ENCODE measurements at regions not wholly inside any gene's neighbourhood (a gene's known extent, or its start where the extent isn't known, plus 50 kb on each side); places are given as distances from the start of the nearest gene placed in this dataset.
"Not testable (repeated sequence)": the region's sequence is repeated elsewhere in the genome, so short reads cannot be mapped to it uniquely, and the experiment has no call there.

GRCh38 chr2:187610450-187610849 lies 56.2 kb upstream of the TFPI start:
- not testable (repeated sequence) for H3K4me1 ChIP-seq (replicated peaks); H3K36me3 ChIP-seq; DNase-seq (ENCODE audit: low read depth in 1 of 2, low spot score in 2 of 2); H3K4me3 ChIP-seq; H3K27ac ChIP-seq; H3K9me3 ChIP-seq (replicated peaks)
- peaks cover 15% of the 10 kb centered on the region for H3K27me3 ChIP-seq (replicated peaks)

GRCh38 chr2:187612857-187613256 lies 58.6 kb upstream of the TFPI start:
- H3K9me3 ChIP-seq (replicated peaks), result no peaks in the 10 kb centered on the region
- H3K27me3 ChIP-seq (replicated peaks), result peaks cover 11% of the 10 kb centered on the region
- no peaks in the 10 kb centered on the region for H3K36me3 ChIP-seq
- no peak overlapping the region for H3K4me3 ChIP-seq
- no peaks in the 10 kb centered on the region for H3K4me1 ChIP-seq (replicated peaks)
- DNase-seq (ENCODE audit: low read depth in 1 of 2, low spot score in 2 of 2), result no peak
- H3K27ac ChIP-seq, result no peak overlapping the region

DNA sequence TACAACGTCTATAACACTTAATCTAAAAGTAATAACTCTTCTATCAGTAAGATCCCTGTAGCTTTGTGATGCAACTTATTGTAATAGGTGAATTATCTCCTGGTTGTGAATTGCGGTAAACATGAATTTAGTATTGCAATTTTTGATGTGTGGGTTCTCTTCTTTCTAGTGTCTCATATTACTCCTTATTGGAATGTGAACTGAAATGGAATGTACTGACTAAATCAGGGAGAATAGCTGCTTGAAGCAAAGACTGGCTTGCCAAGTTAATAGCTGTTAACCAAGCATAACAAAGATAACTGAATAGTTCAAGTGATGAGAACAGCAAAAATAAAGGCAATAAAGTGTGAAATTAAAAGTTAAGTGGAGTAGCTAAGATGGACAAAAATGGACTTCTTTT lies 60.5 kb upstream of the TFPI start:
- no peak overlapping the region for H3K4me3 ChIP-seq
- no peak for DNase-seq (ENCODE audit: low read depth in 1 of 2, low spot score in 2 of 2)
- H3K36me3 ChIP-seq, result no peaks in the 10 kb centered on the region
- H3K9me3 ChIP-seq (replicated peaks), result no peaks in the 10 kb centered on the region
- no peak overlapping the region for H3K27ac ChIP-seq
- no peaks in the 10 kb centered on the region for H3K4me1 ChIP-seq (replicated peaks)
- peaks cover 11% of the 10 kb centered on the region for H3K27me3 ChIP-seq (replicated peaks)

GRCh38 chr2:187615364-187615763 lies 61.1 kb upstream of the TFPI start:
- no peak overlapping the region for H3K4me3 ChIP-seq
- H3K9me3 ChIP-seq (replicated peaks), result no peaks in the 10 kb centered on the region
- H3K27ac ChIP-seq, result no peak overlapping the region
- peaks cover 11% of the 10 kb centered on the region for H3K27me3 ChIP-seq (replicated peaks)
- no peaks in the 10 kb centered on the region for H3K36me3 ChIP-seq
- no peak for DNase-seq (ENCODE audit: low read depth in 1 of 2, low spot score in 2 of 2)
- H3K4me1 ChIP-seq (replicated peaks), result no peaks in the 10 kb centered on the region

DNA sequence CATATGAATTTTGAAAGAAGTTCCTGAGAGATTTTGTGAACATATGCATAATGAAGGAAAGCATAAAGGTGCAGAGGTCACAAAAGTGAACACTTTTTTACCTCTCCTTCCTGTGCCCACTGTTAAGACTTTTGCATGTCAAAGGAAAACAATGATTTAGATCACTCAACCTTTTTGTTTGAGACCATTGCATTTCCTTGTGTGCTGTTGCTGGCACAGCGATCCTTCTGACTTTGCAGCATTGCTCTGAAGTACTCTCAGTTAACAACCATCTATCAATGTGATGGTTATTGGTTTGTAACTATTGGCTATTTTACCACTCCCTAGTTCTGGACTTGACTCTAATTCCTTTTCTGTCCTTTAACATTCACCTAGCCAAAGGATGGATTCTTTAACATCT lies 61.7 kb upstream of the TFPI start:
- no peak overlapping the region for H3K4me3 ChIP-seq
- DNase-seq (ENCODE audit: low read depth in 1 of 2, low spot score in 2 of 2), result no peak
- H3K27me3 ChIP-seq (replicated peaks), result peaks cover 11% of the 10 kb centered on the region
- no peak overlapping the region for H3K27ac ChIP-seq
- H3K36me3 ChIP-seq, result no peaks in the 10 kb centered on the region
- no peaks in the 10 kb centered on the region for H3K4me1 ChIP-seq (replicated peaks)
- no peaks in the 10 kb centered on the region for H3K9me3 ChIP-seq (replicated peaks)

DNA sequence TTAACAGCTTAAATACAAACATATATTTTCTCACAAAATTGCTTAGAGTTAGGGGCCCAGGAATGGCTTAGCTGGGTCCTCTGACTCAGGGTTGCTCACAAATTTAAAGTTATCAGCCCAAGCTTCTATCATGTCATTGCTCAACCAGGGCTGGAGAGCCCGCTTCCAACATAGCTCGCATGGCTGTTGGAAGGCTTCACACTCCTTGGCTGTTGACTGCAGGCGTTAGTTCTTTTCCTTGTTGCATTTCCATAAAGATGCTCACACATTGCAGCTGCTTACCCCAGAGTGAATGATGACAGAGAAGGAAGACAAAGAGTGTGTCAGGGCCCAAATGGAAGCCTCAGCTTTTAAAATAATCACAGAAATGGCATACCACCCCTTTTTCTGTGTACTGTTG lies 62.9 kb upstream of the TFPI start:
- H3K27ac ChIP-seq, result no peak overlapping the region
- H3K9me3 ChIP-seq (replicated peaks), result no peaks in the 10 kb centered on the region
- H3K27me3 ChIP-seq (replicated peaks), result peaks cover 11% of the 10 kb centered on the region
- DNase-seq (ENCODE audit: low read depth in 1 of 2, low spot score in 2 of 2), result no peak
- no peaks in the 10 kb centered on the region for H3K4me1 ChIP-seq (replicated peaks)
- H3K4me3 ChIP-seq, result no peak overlapping the region
- H3K36me3 ChIP-seq, result no peaks in the 10 kb centered on the region

GRCh38 chr2:187617905-187618304 lies 63.7 kb upstream of the TFPI start:
- Histone ChIP-seq H3K27ac (no peak overlapping the region), H3K4me1 (replicated peaks) (no peaks in the 10 kb centered on the region), H3K27me3 (replicated peaks) (peaks cover 11% of the 10 kb centered on the region), H3K36me3 (no peaks in the 10 kb centered on the region), H3K9me3 (replicated peaks) (no peaks in the 10 kb centered on the region), H3K4me3 (no peak overlapping the region)
- no peak for DNase-seq (ENCODE audit: low read depth in 1 of 2, low spot score in 2 of 2)

GRCh38 chr2:187618813-187619212 lies 64.6 kb upstream of the TFPI start:
- no peaks in the 10 kb centered on the region for H3K36me3 ChIP-seq
- no peak overlapping the region for H3K4me3 ChIP-seq
- H3K9me3 ChIP-seq (replicated peaks), result no peaks in the 10 kb centered on the region
- H3K27me3 ChIP-seq (replicated peaks), result peaks cover 11% of the 10 kb centered on the region
- H3K27ac ChIP-seq, result no peak overlapping the region
- DNase-seq (ENCODE audit: low read depth in 1 of 2, low spot score in 2 of 2), result no peak
- no peaks in the 10 kb centered on the region for H3K4me1 ChIP-seq (replicated peaks)

DNA sequence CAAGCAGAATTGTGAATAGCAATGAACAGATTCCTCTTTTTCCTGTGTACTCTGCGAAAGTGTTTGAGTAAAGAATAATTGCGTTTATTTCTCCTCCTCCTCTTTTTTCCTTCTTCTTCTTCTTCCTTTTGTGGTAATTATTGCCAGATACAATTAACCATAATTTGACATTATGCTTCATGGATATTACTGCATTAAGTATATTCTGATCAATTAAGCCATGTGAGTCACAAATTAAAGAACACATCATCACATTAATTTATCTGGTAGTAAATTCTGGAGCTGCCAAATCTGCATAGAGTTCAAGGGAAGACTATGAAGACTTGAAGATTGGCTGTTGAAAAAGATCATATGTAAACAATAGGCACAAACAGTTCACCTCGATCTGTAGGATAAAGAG lies 72.9 kb upstream of the TFPI start:
- no peak for DNase-seq (ENCODE audit: low read depth in 1 of 2, low spot score in 2 of 2)
- Histone ChIP-seq H3K27ac (no peak overlapping the region), H3K36me3 (no peaks in the 10 kb centered on the region), H3K4me1 (replicated peaks) (no peaks in the 10 kb centered on the region), H3K27me3 (replicated peaks) (no peaks in the 10 kb centered on the region), H3K4me3 (no peak overlapping the region), H3K9me3 (replicated peaks) (no peaks in the 10 kb centered on the region)

DNA sequence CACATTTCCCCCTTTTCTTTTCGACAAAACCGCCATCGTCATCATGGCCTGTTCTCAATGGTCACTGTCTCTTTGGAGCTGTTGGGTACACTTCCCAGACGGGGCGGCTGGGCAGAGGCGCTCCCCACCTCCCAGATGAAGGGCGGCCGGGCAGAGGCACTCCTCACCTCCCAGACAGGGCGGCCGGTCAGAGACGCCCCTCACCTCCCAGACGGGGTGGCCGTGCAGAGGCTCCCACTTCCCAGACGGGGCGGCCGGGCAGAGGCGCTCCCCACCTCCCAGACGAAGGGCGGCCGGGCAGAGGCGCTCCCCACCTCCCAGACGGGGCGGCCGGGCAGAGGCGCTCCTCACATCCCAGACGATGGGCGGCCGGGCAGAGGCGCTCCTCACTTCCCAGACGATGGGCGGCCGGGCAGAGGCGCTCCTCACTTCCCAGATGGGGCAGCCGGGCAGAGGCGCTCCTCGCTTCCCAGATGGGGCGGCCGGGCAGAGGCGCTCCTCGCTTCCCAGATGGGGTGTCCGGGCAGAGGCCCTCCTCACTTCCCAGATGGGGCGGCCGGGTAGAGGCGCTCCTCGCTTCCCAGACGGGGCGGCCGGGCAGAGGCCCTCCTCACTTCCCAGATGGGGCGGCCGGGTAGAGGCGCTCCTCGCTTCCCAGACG lies 82.6 kb upstream of the TFPI start:
- not testable (repeated sequence) for H3K27me3 ChIP-seq (replicated peaks); H3K4me3 ChIP-seq; DNase-seq (ENCODE audit: low read depth in 1 of 2, low spot score in 2 of 2); H3K27ac ChIP-seq; H3K4me1 ChIP-seq (replicated peaks); H3K9me3 ChIP-seq (replicated peaks); H3K36me3 ChIP-seq

DNA sequence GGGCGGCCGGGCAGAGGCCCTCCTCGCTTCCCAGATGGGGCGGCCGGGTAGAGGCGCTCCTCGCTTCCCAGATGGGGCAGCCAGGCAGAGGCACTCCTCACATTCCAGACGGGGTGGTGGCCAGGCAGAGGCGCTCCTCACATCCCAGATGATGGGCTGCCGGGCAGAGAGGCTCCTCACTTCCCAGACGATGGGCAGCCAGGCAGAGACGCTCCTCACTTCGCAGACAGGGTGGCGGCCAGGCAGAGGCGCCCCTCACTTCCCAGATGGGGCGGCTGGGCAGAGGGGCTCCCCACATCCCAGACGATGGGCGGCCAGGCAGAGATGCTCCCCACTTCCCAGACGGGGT lies 83.1 kb upstream of the TFPI start:
- not testable (repeated sequence) for H3K4me3 ChIP-seq; H3K9me3 ChIP-seq (replicated peaks); H3K27me3 ChIP-seq (replicated peaks); DNase-seq (ENCODE audit: low read depth in 1 of 2, low spot score in 2 of 2); H3K36me3 ChIP-seq; H3K27ac ChIP-seq; H3K4me1 ChIP-seq (replicated peaks)

DNA sequence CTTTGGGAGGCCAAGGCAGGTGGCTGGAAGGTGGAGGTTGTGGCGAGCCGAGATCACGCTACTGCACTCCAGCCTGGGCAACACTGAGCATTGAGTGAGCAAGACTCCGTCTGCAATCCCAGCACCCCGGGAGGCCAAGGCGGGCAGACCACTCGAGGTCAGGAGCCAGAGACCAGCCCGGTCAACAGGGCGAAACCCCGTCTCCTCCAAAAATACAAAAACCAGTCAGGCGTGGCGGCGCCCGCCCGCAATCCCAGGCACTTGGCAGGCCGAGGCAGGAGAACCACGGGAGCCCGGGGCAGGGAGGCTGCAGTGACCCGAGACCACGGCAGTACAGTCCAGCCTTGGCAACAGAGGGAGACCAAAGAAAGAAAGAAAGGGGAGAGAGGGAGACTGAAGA lies 83.5 kb upstream of the TFPI start:
- not testable (repeated sequence) for DNase-seq (ENCODE audit: low read depth in 1 of 2, low spot score in 2 of 2); H3K27me3 ChIP-seq (replicated peaks); H3K27ac ChIP-seq; H3K9me3 ChIP-seq (replicated peaks); H3K4me3 ChIP-seq; H3K36me3 ChIP-seq; H3K4me1 ChIP-seq (replicated peaks)

DNA sequence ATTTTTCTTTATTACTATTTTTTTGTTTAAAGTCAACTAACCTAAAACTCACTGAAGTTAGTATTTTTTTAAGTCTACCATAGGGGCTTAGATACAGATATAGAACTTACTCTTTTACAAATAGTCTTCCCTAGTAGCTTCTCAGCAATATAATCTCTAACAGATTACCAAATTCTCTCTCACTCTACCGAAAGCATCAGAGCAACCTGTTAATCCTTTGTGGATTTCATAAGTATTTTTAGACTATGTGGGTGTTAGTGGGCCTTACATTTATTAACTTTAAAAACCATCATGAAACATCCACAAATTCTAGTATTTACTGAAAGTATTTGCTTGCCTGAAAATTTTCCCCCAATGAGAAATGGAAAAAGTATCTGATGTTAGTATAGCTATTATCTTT lies 84.6 kb upstream of the TFPI start:
- Histone ChIP-seq H3K4me1 (replicated peaks) (no peaks in the 10 kb centered on the region), H3K9me3 (replicated peaks) (no peaks in the 10 kb centered on the region), H3K4me3 (no peak overlapping the region), H3K36me3 (no peaks in the 10 kb centered on the region), H3K27me3 (replicated peaks) (no peaks in the 10 kb centered on the region), H3K27ac (no peak overlapping the region)
- DNase-seq (ENCODE audit: low read depth in 1 of 2, low spot score in 2 of 2), result no peak

GRCh38 chr2:187640926-187641510 lies 86.8 kb upstream of the TFPI start:
- Histone ChIP-seq H3K27ac (no peak overlapping the region), H3K9me3 (replicated peaks) (no peaks in the 10 kb centered on the region), H3K27me3 (replicated peaks) (no peaks in the 10 kb centered on the region), H3K36me3 (no peaks in the 10 kb centered on the region), H3K4me3 (no peak overlapping the region), H3K4me1 (replicated peaks) (no peaks in the 10 kb centered on the region)
- DNase-seq (ENCODE audit: low read depth in 1 of 2, low spot score in 2 of 2), result no peak

- H3K36me3 ChIP-seq, result no peaks in the 10 kb centered on the region
- H3K9me3 ChIP-seq (replicated peaks), result no peaks in the 10 kb centered on the region
- DNase-seq (ENCODE audit: low read depth in 1 of 2, low spot score in 2 of 2), result no peak
Measured at GRCh38 chr2:187642498-187642897, 88.3 kb upstream of the TFPI start.

More at GRCh38 chr2:187642498-187642897, 88.3 kb upstream of the TFPI start:
- no peak overlapping the region for H3K4me3 ChIP-seq
- no peaks in the 10 kb centered on the region for H3K27me3 ChIP-seq (replicated peaks)
- no peaks in the 10 kb centered on the region for H3K4me1 ChIP-seq (replicated peaks)
- H3K27ac ChIP-seq, result no peak overlapping the region

Data from SJSA1 (cell line).